PC-3 (cell line): ENCODE measurements at regions not wholly inside any gene's neighbourhood (a gene's known extent, or its start where the extent isn't known, plus 50 kb on each side); places are given as distances from the start of the nearest gene placed in this dataset.

ENCODE experiments used
- ATAC-seq: fragments of 200-7000 bp; cut with Tn5 transposase; 2 replicates; pipeline ENCODE4 v1.9.1; 2020; ENCODE audit warnings: mild to moderate bottlenecking, moderate library complexity
- BruUV-seq: library from RNA; stranded (reverse); fragments of 400-500 nt; replicated peaks from 2 replicates; lab custom pipeline; 2021; lab: Mats Ljungman, UMichigan
- CTCF ChIA-PET: fragments of 300-600 bp; sonication (Branson Sonifier 250); formaldehyde crosslinking; loops from one replicate; lab custom pipeline; 2022; ENCODE audit warnings: antibody characterized with exemption; lab: Charles Lee
- POLR2A ChIA-PET: fragments of 300-600 bp; sonication (Branson Sonifier 250); formaldehyde crosslinking; loops from one replicate; lab custom pipeline; 2022; ENCODE audit warnings: antibody characterized with exemption; ENCODE audit not compliant: unreplicated experiment; lab: Charles Lee
- DNase-seq: peaks from one replicate; pipeline ENCODE4 v3.0.0-alpha.2; 2015
- H2AFZ ChIP-seq: fragments of 300-600 bp; sonication (generic); 2 replicates; pipeline ENCODE4 v1.6.0; 2016; ENCODE audit warnings: antibody characterized with exemption, low read length
- H3F3A ChIP-seq: fragments of 300-600 bp; sonication (generic); one replicate; pipeline ENCODE4 v1.6.0; 2017; ENCODE audit warnings: antibody characterized with exemption, low read length, control low read depth, mild to moderate bottlenecking; ENCODE audit not compliant: unreplicated experiment
- H3K27ac ChIP-seq: fragments of 300-600 bp; sonication (generic); 2 replicates; pipeline ENCODE4 v1.5.1; 2016; ENCODE audit warnings: mild to moderate bottlenecking, low read length
- H3K27me3 ChIP-seq: fragments of 300-600 bp; sonication (generic); 2 replicates; pipeline ENCODE4 v1.6.1; 2016; ENCODE audit warnings: low read length, mixed read lengths
- H3K36me3 ChIP-seq: fragments of 300-600 bp; sonication (generic); 2 replicates; pipeline ENCODE4 v1.6.1; 2016; ENCODE audit warnings: low read depth, mixed run types, low read length, mixed read lengths
- H3K4me1 ChIP-seq: fragments of 300-600 bp; sonication (generic); 2 replicates; pipeline ENCODE4 v1.5.1; 2016; ENCODE audit warnings: low read length; ENCODE audit not compliant: insufficient read depth
- H3K4me2 ChIP-seq: fragments of 300-600 bp; sonication (generic); 2 replicates; pipeline ENCODE4 v1.6.0; 2016; ENCODE audit warnings: low read length
- H3K4me3 ChIP-seq: fragments of 300-600 bp; sonication (generic); 2 replicates; pipeline ENCODE4 v1.5.1; 2016; ENCODE audit warnings: mild to moderate bottlenecking, low read length, mixed read lengths
- H3K79me2 ChIP-seq: fragments of 300-600 bp; sonication (generic); 2 replicates; pipeline ENCODE4 v1.6.1; 2017; ENCODE audit warnings: low read length, mixed read lengths
- H3K9ac ChIP-seq: fragments of 300-600 bp; sonication (generic); 2 replicates; pipeline ENCODE4 v1.6.0; 2016; ENCODE audit warnings: mild to moderate bottlenecking, low read length
- H3K9me2 ChIP-seq: fragments of 300-600 bp; sonication (generic); replicated peaks from 2 replicates; pipeline ENCODE4 v1.6.1; 2016; ENCODE audit warnings: mixed run types, low read length, mixed read lengths
- H3K9me3 ChIP-seq: fragments of 300-600 bp; sonication (generic); 2 replicates; pipeline ENCODE4 v1.6.1; 2016; ENCODE audit warnings: low read length, mixed read lengths
- H4K20me1 ChIP-seq: fragments of 300-600 bp; sonication (generic); 2 replicates; pipeline ENCODE4 v1.6.1; 2016; ENCODE audit warnings: low read length, mixed read lengths
- EZH2 ChIP-seq: fragments of 300-600 bp; sonication (generic); IDR thresholded peaks from one replicate; pipeline ENCODE4 v1.6.1; 2017; ENCODE audit warnings: antibody characterized with exemption, mild to moderate bottlenecking, low read length; ENCODE audit not compliant: unreplicated experiment
- EZH2phosphoT487 ChIP-seq: fragments of 300-600 bp; sonication (generic); IDR thresholded peaks from 2 replicates; pipeline ENCODE4 v1.6.1; 2018; ENCODE audit warnings: mild to moderate bottlenecking, antibody characterized with exemption, low read length, borderline replicate concordance
- intact Hi-C: fragments of 100-400 bp; cut with micrococcal nuclease; formaldehyde crosslinking; loops from 2 replicates; pipeline ENCODE4 v1.9.0; 2023
- TF ChIP-seq, protein P1 (sequence below): fragments of 300-600 bp; sonication (generic); conservative IDR thresholded peaks from 2 replicates; pipeline ENCODE4 v1.5.1; 2017; ENCODE audit warnings: antibody characterized with exemption, low read depth, mild to moderate bottlenecking, low read length

DNA sequence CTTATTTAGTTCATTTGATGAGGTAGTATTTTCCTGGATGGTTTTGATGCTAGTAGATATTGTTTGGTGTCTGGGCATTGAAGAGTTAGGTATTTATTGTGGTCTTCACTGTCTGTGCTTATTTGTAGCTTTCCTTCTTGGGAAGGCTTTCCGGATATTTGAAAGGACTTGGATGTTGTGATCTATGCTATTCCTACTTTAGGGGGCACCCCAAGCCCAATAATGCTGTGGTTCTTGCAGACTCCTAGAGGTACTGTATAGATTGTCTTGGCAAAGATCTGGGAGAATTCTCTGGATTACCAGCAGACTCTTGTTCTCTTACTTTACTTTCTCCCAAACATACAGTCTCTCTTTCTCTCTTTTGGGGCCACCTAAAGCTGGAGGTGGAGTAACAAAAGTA is 315.7 kb downstream of the MAT2B start:
- H3K4me2 ChIP-seq: no peak overlapping the region
- H3K36me3 ChIP-seq: no peaks in the 10 kb centered on the region
- no peaks in the 10 kb centered on the region for H4K20me1 ChIP-seq
- H3K4me1 ChIP-seq: no peaks in the 10 kb centered on the region
- no peaks in the 10 kb centered on the region for H3K9me2 ChIP-seq
- TF ChIP-seq EZH2: no peak
- TF ChIP-seq EZH2phosphoT487: no peak
- TF ChIP-seq, protein P1, sequence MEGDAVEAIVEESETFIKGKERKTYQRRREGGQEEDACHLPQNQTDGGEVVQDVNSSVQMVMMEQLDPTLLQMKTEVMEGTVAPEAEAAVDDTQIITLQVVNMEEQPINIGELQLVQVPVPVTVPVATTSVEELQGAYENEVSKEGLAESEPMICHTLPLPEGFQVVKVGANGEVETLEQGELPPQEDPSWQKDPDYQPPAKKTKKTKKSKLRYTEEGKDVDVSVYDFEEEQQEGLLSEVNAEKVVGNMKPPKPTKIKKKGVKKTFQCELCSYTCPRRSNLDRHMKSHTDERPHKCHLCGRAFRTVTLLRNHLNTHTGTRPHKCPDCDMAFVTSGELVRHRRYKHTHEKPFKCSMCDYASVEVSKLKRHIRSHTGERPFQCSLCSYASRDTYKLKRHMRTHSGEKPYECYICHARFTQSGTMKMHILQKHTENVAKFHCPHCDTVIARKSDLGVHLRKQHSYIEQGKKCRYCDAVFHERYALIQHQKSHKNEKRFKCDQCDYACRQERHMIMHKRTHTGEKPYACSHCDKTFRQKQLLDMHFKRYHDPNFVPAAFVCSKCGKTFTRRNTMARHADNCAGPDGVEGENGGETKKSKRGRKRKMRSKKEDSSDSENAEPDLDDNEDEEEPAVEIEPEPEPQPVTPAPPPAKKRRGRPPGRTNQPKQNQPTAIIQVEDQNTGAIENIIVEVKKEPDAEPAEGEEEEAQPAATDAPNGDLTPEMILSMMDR: no peak
- intact Hi-C loops: no loop called here
- BruUV-seq: no TSS peak
- no peak for ATAC-seq
- no peaks in the 10 kb centered on the region for H3K27me3 ChIP-seq
- CTCF ChIA-PET: no interaction called here
- POLR2A ChIA-PET: no interaction called here
- no peak for DNase-seq
- H3F3A ChIP-seq: no peaks in the 10 kb centered on the region
- H3K9ac ChIP-seq: no peak overlapping the region
- no peak overlapping the region for H3K27ac ChIP-seq
- no peak overlapping the region for H2AFZ ChIP-seq
- H3K4me3 ChIP-seq: no peak overlapping the region
- H3K9me3 ChIP-seq: no peaks in the 10 kb centered on the region
- H3K79me2 ChIP-seq: no peaks in the 10 kb centered on the region

DNA sequence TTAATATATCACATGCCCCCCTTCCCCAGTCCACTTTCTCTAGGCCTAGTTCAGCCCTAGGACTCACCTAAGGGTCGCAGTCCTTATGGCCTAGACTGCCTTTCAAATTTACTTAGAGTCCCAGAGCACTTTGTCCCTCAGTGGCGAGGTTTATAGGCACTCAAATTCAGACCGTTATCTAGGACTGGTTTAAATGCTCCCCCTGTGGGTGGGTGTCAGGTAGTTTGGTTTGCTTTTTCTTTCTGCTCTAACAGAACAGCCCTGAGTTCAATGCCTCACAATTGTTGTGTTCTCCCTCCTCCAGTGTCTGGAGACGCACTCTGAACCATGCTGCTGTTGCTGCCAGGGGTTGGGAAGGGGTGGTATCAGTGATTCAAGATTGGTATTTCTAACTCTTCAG is 317.1 kb downstream of the MAT2B start:
- POLR2A ChIA-PET: no interaction called here
- intact Hi-C loops: no loop called here
- TF ChIP-seq, protein P1: no peak
- TF ChIP-seq EZH2phosphoT487 (no peak), EZH2 (no peak)
- H3K9me2 ChIP-seq: no peaks in the 10 kb centered on the region
- H3K4me3 ChIP-seq: no peak overlapping the region
- no peaks in the 10 kb centered on the region for H3K9me3 ChIP-seq
- H3K27ac ChIP-seq: no peak overlapping the region
- BruUV-seq: no TSS peak
- H3K9ac ChIP-seq: no peak overlapping the region
- H4K20me1 ChIP-seq: no peaks in the 10 kb centered on the region
- H3K4me2 ChIP-seq: no peak overlapping the region
- no peaks in the 10 kb centered on the region for H3F3A ChIP-seq
- no peaks in the 10 kb centered on the region for H3K36me3 ChIP-seq
- no peak overlapping the region for H2AFZ ChIP-seq
- H3K27me3 ChIP-seq: no peaks in the 10 kb centered on the region
- ATAC-seq (no peak), DNase-seq (no peak)
- CTCF ChIA-PET: no interaction called here
- H3K79me2 ChIP-seq: no peaks in the 10 kb centered on the region
- H3K4me1 ChIP-seq: no peaks in the 10 kb centered on the region

DNA sequence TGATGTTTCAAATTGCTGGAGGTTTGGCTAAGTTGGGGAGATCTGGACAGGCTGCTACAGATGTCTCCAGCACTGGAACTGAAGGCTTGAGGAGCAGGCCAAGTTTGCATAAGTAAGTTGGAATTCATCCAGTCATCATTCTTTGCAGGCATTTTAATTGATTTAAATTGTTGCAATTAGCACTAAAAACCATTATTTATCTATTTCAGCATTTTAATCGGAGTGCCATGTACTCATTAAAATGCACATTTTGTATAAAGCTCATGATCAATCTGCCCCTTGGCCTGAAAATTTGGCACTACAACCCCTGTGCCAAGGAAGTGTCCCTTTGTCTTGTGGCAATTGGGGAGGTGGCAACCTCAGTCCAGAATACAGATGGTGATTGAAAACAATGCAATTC is 320.2 kb downstream of the MAT2B start:
- Histone ChIP-seq H4K20me1 (no peaks in the 10 kb centered on the region), H3F3A (no peaks in the 10 kb centered on the region), H3K9me2 (no peaks in the 10 kb centered on the region), H3K9me3 (no peaks in the 10 kb centered on the region), H3K79me2 (no peaks in the 10 kb centered on the region), H3K4me2 (no peak overlapping the region), H3K27ac (no peak overlapping the region), H3K9ac (no peak overlapping the region), H3K4me1 (no peaks in the 10 kb centered on the region), H2AFZ (no peak overlapping the region), H3K4me3 (no peak overlapping the region), H3K27me3 (no peaks in the 10 kb centered on the region), H3K36me3 (no peaks in the 10 kb centered on the region)
- TF ChIP-seq, protein P1: no peak
- TF ChIP-seq EZH2: no peak
- TF ChIP-seq EZH2phosphoT487: no peak
- ChIA-PET CTCF (no interaction called here), POLR2A (no interaction called here)
- BruUV-seq: no TSS peak
- no peak for ATAC-seq
- intact Hi-C loops: no loop called here
- no peak for DNase-seq
